CD4-positive, alpha-beta T cell treated with Interleukin-17A for 1 hour (primary cell): ENCODE measurements at regions not wholly inside any gene's neighbourhood (a gene's known extent, or its start where the extent isn't known, plus 50 kb on each side); places are given as distances from the start of the nearest gene placed in this dataset.
"Not testable (repeated sequence)": the region's sequence is repeated elsewhere in the genome, so short reads cannot be mapped to it uniquely, and the experiment has no call there.

Experiments used
- DNase-seq: peaks from one replicate; pipeline ENCODE4 v3.0.0-alpha.2; 2020

DNA sequence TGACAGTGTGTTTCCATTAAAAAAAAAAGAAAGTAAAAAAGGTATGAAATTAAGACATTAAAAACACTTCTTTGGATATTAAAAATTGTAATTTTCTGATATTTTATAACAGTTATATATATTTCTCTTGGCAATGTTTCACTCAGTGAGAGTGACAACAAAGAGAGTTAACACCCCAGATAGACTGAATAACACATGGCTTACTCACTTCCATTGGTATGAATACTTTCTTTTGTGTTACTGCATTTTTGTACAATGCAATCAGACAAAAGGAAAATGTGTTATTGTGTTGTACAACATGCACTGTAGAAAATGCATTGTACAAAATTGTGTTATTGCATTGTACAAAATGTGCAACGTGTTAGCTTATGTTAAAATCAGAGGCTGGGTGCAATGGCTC lies 676.6 kb upstream of the AMELY start:
- not testable (repeated sequence) for DNase-seq

GRCh38 chrY:7562541-7562940 lies 651.0 kb upstream of the AMELY start:
- DNase-seq = no peak

DNA sequence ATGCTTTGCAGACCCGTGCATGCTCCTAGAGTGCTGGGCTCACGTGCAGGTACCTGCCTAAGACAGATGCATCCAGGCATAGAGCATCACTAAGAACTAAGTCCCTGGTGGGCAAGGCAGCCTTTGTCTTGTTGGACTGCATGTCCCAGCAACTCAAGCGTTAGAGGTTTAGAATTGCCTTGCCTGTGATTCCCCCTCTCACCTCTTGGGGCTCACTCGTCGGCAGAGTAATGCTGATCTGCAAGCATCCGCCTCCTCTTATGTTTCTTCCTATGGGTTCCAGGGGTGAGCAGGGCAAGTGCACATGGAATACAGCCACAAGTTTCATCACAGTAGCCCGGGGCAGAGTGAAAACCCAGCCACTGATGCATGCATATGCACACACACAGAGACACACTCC lies 646.1 kb upstream of the AMELY start:
- no peak for DNase-seq

DNA sequence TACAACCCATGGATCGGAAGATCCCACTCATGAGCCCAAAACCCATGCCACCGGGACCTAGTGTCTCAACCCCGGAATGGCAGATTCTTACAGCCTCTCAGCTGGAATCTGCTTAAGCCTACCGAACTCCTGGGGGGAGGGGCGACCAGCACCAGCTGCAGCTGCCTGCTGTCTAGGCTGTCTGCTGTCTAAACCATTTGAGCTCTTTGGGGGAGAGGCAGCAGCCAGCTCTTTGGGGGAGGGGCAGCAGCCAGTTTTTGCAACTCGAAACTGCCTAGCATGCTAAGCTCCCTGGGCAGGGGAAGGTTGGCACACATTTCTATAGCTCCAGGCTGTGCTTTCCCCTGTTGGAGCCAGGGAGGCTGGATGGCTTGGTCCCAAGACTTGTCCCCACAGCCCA lies 643.5 kb upstream of the AMELY start:
- no peak for DNase-seq

DNA sequence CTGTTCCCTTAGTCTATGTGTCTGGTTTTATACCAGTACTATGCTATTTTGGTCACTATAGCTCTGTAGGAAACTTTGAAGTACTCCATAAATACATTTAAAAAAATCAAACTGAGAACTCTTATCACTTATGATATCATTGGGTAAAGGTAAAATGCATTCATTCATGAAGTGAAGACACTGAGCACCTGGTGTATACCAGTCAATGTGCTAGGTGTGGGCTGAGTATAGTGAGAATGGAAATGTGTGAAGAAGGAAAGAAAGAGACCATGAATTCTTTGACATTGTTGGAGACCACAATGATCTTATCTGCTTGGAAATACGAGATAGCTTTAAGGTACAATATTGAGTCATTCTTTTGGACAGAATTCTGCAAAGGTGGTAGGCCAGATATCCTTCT lies 633.5 kb upstream of the AMELY start:
- no peak for DNase-seq

DNA sequence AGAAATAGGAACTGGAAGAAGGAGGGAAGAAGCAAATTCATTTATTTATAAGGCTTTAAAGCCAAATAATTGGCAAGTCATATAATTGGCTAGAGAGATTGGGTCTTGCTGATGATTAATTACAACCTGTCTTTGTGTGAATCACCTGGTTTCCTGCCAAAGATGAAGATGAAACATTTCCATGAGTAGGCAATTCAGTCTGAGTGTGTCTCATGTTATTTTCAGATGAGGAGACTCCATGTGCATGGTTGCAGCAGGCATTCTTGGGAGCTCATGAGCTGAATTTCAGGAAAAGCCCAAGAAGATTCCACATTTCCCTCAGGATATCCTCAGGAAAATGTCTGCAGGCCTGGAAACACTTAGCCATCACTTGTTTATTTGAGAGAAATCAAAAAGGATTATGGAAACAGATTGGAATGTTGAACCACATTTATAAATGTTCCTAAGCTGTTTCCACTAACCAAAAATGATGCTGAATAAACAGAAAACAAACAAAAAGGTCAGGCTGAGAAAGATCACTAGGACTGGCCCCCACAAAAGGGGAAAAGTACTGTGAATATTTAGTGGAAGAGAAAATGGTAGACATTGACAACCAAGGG lies 632.7 kb upstream of the AMELY start:
- DNase-seq = no peak

DNA sequence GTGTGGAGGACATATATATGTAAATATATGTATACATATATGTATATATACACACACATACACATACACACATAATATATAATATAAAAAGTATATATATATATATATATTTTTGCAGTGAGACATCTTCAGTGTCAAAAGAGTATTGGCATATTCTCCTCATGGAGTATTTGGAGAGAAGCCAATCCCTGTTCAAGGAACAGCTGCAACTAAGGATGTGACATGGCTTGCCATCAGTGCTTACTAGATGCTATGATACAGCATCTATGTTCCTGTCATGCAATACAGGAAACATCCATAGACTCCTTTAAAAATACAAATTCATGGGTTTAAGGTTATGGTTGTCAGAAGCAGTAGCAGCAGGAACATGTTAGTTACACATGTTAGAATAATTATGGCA lies 632.0 kb upstream of the AMELY start:
- DNase-seq = no peak

DNA sequence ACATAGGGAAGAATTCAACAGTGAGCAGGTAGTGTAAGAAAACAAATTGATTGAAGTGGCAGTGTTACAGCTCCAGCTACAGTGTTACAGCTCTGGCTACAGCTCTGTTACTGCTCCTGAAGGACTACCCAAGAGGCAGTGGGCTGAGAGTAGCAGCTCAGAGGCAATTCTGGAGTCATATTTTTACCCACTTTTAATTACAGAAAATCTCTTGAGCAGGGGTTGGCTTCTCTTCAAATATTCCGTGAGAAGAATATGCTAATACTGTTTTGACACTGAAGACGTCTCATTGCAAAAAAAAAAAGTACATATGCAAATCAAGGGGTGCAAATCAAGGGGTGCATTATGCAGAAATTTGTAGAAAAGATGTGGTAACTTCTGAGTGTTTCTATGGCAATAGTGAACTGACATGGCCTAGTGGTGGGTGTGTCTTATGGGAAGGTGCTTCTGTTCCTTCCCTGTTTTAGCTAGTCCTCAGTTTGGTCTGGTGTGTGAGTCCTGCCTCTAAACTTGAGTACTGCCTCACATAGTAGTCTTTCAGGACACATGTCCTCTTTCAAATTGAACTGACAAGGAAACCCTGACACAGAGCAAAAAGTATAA lies 630.8 kb upstream of the AMELY start:
- no peak for DNase-seq

DNA sequence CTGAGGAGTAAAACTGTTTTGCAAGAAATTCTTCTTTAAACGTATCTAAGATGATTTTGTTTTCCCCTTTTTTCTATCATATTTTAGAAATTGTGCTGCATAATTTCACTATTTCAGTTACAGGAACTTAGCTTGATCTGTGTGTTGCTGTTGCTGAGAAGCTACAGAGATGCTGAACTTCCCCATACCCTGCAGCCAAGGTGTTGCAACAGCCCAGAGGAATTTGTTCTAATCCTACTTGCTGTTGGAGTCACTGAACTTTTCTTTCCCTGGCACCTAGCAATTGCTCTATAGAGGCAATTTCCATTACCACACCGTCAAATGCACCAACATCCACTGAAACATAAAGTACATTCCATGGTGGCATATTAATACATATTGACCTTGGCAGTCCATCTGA lies 617.8 kb upstream of the AMELY start:
- no peak for DNase-seq

DNA sequence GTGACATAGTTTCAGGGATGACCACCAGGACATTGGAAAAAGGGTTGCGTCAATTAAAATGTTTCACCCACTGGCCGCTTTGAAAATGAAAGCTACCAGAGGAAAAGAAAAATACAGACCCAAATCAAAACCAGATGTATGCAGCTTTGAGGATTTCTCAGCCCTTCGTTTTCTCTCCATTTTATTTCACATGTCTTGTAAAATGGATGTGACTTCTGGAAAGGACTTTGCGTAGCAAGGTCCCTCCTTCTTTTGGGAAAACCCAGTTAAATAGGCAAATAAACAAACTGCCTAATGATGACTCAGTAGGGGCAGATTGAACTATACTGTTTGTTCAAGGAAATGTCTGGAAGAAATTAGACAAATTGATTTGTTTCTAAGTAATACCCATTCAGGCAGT lies 616.0 kb upstream of the AMELY start:
- not testable (repeated sequence) for DNase-seq

DNA sequence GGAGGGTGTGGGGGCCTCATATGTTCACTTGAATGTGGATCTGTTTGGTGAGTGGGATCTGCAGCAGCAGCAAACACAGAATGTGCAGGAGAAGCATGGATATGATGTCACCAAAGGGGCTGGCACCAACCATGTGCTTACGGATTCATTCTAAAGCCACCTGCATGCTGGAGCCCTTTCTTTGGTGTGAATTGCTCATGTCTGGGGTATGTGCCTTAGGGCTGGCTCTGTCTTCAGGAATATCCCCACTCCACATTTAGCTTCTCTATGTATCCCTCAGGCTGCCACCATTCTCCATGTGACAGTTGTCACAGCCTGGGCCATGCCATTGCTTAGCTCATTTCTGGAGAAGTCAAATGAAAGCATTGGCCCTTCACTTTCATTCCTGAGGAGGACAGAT lies 606.8 kb upstream of the AMELY start:
- no peak for DNase-seq

DNA sequence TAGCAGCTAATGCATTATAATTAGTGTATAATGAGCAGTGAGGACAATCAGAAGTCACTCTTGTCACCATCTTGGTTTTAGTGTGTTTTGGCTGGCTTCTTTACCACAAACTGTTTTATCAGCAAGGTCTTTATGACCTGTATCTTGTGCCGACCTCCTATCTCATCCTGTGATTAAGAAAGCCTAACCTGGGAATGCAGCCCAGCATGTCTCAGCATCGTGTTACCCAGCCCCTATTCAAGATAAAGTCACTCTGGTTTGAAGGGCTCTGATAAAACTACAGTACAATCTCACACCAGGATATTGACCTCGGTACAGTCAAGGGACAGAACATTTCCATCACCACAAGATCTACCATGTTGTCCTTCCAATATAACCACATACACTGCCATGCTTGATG lies 604.7 kb upstream of the AMELY start:
- DNase-seq = no peak

DNA sequence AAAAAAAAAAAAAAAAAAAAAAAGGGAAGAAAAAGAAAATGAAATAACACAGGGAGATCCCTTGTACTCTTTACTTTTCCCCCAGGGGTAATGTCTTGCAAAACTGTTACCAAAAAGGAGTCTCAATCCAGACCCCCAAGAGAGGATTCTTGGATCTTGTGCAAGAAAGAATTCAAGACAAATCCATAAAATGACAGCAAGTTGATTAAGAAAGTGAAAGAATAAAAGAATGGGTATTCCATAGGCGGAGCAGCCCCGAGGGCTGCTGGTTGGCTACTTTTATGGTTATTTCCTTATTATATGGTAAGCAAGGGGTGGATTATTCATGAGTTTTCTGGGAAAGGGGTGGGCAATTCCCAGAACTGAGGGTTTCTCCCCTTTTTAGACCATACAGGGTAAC lies 604.3 kb upstream of the AMELY start:
- no peak for DNase-seq

DNA sequence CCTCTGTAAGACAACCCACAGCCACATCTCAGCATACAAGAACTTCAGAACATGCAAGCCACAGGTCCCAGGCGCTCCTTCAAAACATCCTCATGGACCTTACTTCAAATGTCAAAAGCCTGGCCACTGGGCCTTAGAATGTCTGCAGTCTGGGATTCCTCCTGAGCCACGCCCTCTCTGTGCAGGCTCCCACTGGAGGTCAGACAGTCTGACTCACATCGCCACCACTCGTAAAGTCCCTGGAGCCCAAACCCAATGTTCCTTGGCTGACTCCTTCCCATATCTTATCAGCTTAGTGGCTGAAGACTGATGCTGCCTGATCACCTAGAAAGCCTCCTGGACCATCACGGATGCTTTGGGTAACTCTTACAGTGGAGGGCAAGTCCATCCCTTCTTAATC lies 591.3 kb upstream of the AMELY start:
- no peak for DNase-seq

DNA sequence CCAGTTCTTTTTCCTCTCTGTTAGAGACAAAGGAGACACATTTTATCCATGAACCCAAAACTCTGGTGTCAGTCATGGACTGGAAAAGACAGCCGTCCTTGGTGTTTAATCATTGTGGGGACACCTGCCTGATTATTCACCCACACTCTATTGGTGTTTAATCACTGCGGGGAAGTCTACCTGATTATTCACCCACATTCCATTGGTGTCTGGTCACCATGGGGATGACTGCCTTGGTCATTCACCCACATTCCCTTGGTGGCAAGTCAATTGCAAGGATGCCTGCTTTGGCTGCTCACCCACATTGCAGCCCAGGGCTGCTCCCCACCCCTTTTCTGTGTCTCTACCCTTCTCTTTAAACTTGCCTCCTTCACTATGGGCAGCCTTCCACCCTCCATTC lies 589.7 kb upstream of the AMELY start:
- DNase-seq = no peak

GRCh38 chrY:7496001-7496400 lies 584.4 kb upstream of the AMELY start:
- DNase-seq = no peak

DNA sequence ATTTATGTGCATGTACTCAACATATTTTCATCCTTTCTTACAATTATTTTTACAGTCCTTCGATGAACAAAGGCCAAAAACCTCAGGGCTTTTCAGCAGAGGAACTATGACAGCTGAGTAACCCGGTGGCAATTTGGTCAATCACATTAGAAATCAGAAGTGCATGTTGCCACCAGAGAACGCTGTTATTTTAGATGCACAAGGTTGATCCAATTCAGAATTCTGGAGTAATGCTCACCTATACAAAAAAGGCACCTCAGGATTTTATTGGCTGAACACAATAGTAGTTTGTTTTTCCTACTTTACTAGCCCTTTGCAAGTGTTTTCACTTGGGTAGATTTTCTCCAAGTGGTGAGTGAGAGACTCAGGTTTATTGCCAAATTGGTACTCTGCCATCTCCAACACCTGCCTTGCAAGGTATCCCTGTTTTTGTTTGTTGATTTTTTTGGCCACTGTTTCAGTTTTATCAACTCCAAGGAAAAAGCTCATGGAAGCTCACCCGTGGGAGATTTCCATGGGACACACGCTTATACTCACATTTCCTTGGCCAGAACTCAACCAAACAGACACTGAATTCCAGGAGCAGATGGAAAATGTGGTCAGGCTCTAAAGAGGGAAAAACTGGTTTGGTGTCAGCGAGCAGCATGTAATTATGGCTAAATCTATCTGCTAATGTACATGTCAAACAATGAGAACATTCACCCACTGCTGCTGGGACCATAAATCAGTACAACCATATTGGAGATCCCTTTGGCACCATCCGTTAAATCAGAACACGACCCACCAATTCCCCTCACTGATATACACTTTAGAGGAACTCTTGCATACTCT lies 573.1 kb upstream of the AMELY start:
- DNase-seq = not testable (repeated sequence)

GRCh38 chrY:7471976-7472375 lies 560.4 kb upstream of the AMELY start:
- DNase-seq = no peak

GRCh38 chrY:7470037-7470436 lies 558.5 kb upstream of the AMELY start:
- DNase-seq = no peak

DNA sequence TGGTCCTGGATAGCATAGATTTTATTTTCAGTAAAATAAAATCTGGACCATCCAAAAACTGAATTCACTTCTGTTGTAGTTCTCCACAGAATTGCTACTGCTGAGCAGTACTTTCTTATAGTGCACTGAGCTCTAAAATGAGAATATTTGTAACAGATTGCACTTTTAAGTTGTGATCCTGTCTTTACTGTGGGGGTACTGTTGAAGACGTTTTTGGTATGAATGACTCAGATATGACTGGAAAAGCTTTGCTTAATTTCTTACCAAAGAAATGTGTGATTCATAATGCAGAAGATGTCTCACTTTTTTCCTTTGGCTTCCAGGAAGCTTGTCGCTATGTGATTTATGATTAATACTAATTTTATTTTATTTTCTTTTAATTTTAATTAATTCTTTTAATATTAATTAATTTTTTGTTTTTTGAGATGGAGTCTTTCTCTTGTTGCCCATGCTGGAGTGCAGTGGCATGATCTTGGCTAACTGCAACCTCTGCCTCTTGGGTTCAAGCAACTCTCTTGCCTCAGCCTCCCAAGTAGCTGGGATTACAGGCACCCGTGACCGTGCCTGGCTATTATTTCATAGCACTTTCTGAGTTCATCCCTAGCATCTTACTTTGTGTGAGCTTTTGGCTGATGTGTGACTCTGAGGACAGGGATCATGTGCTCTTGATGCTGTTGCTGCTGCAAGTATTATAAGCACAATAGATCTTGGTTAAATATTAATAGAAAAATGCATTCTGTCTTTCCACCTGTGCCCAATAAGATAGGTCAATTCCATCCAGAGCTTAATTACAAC lies 557.6 kb upstream of the AMELY start:
- no peak for DNase-seq

GRCh38 chrY:7467796-7468520 lies 556.4 kb upstream of the AMELY start:
- no peak for DNase-seq

GRCh38 chrY:7465185-7465621 lies 553.7 kb upstream of the AMELY start:
- no peak for DNase-seq

DNA sequence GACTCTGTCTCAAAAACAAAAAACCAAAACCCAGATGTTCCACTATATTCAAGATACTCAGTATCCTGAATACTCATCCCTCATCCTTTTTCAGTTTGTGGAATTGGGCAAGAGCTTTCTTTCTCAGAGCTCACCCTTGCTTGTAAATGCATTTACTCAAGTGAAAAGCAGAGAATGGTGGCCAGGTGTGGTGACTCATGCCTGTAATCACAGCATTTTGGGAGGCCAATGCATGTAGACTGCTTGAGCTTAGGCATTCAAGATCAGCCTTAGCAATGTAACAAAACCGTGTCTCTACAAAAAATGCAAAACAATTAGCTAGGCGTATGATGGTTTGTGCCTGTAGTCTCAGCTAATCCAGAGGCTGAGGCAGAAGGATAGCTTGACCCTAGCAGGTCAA lies 553.2 kb upstream of the AMELY start:
- DNase-seq = no peak
